SHP77 (cell line): ENCODE measurements at regions not wholly inside any gene's neighbourhood (a gene's known extent, or its start where the extent isn't known, plus 50 kb on each side); places are given as distances from the start of the nearest gene placed in this dataset.
"Not testable (repeated sequence)": the region's sequence is repeated elsewhere in the genome, so short reads cannot be mapped to it uniquely, and the experiment has no call there.

ENCODE experiments used
- DNase-seq, 2 experiments: peaks; one replicate each; lab custom pipeline; 2025; lab: John Stamatoyannopoulos, UW

GRCh38 chr1:101420406-101420805, 183.6 kb downstream of the S1PR1 start:
- no peak for DNase-seq

- not testable (repeated sequence) for DNase-seq
Observed at GRCh38 chr1:101428083-101428482, 191.3 kb downstream of the S1PR1 start.

DNA sequence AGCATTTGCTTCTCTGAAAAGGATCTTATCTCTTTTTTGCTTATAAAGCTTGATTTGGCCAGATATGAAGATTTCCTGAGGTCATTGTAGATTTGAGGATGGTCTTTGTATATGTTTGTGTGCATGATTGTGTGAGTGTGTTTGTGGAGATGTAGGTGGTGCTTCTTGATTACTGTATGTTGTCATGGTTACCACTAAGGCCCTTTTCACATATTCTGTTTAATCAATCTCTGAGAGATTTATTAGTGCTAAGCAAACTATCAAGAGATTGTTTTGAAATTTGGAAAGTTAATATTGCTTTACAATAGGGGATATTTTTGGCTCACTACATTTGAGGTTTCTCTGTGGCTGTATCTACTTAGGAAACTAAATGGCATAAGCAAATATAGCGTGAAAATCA, 191.7 kb downstream of the S1PR1 start:
- DNase-seq: no peak

DNA sequence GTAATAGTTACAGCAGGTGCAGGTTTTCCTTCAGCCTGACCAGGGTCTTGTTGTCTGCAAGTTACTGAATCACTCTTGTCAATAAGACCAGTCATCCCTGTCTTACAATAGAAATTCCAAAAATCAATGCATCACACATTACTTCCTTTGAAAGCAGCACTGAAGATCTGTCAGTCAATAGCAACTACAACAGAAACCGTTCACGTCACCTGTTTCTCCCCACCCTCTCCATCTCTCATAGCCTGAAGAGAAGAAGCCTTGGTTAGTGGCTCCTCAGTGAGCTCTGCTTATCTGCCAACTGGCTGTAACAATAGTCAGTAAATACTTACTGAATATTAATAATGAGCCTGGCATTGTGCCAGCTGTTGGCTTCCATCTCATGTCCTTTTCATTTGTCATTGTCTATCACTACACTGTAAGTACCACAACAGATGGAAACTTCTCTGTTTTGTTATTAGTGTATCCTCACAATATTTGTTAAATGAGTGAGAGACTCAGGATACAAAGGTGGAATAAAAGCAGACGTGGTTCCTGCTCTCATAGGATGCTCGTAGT, 195.2 kb downstream of the S1PR1 start:
- no peak for DNase-seq

DNA sequence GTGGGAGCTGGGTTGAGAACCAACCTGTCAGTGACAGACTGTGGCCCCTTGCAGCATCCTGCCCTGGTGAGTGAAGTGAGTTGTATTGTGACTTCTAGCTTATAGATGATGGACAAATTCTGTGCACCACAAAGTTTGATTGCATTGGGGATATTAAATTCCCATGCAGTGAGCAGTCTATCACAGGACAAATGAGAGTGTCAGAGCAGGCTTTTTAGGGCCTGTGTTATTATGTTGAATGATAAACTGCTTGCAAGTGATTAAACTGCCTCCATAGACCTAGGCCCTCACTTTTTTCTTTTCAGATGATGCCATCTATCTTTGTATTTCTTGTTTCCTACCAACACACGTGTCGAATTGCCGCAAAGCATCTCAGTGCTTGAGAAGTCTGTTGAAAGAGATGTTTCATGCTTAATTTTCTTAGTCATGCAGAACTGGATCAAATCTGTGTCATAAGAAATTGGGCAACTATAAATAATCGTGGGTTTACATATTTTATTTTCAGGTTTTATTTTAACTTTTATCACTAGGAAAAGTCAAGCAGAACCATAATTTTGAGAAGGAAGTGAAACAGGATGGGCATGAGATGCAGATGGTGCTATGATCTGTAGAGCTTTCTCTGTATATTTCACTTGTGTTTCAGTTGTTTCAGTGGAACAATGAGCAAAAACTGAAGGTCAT, 199.2 kb downstream of the S1PR1 start:
- DNase-seq: no peak

- no peak for DNase-seq
Observed at GRCh38 chr1:101437800-101438199, 201.0 kb downstream of the S1PR1 start.

GRCh38 chr1:101438359-101438758, 201.5 kb downstream of the S1PR1 start:
- DNase-seq: no peak

DNA sequence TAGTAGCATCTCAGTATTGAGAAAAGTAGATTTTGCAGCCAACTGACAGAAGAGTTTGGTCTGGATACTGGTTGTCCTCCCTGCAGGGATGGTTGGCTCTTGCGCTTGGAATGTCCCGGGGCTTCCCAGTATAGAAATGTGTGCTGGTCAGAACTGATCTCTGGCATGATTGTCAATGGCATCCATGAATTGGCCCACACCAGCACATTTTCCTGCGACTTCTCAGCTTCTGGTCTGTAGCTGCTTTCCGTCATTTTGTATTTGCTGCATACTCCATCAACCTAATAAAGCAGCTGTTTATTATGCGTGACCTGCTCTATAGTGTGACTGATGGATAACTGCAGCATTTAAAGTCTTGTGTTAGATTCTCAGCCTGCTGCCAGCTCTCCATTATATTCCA, 203.7 kb downstream of the S1PR1 start:
- no peak for DNase-seq

DNA sequence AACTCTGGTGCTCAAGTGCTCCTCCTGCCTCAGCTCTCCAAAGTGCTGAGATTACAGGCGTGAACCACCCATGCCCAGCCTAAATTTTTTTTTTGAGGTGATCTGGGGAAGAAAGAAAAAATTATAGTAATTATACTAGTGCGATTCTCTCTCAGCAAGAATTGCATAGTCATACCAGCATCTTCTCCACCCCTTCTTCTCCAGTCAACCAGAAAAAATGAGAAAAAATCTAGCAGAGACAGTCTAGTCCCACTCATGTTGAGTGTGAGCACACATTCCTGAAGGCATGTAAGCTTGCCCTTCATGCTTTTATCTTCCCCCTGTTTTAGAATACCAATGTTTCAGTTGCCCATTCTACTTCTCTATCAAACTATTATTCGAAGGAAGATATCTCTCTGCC, 207.6 kb downstream of the S1PR1 start:
- DNase-seq: no peak

- no peak for DNase-seq
Observed at GRCh38 chr1:101444873-101445618, 208.2 kb downstream of the S1PR1 start.

DNA sequence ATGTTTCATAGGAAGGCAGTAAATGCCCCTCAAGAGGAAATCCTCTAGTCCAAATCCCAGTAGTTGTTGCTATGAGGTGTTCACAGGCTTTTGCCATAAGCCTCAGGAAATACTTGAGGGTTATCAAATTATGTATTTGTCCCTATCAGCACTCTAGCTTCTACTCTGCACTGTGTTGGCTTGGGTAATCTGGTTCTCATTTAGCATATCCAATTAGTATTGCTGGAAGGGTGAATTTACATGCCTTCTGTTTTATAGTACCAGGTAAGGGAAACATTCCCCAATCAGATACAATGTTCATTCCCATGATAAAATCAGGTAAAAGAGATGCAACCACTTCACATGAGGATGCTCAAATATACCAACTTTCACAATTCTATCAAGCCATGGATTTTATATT, 211.2 kb downstream of the S1PR1 start:
- no peak for DNase-seq

- not testable (repeated sequence) for DNase-seq
Observed at GRCh38 chr1:101450691-101451090, 213.9 kb downstream of the S1PR1 start.

DNA sequence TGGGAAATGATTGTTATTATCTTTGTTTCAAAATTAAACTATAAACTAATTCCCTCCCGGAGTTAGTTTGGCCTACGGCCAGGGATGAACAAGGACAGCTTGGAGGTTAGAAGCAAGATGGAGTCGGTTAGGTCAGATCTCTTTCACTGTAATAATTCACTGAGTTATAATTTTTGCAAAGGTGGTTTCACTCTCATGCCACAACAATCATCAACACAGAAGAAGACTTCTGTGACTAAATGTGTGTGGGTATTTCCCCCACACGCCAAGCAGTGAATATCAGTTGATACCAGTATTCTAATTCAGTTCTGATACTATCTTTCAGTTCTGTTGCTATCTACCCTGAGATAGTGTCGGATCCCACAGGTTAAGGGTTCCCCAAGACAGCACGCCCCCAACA, 215.1 kb downstream of the S1PR1 start:
- DNase-seq: no peak

DNA sequence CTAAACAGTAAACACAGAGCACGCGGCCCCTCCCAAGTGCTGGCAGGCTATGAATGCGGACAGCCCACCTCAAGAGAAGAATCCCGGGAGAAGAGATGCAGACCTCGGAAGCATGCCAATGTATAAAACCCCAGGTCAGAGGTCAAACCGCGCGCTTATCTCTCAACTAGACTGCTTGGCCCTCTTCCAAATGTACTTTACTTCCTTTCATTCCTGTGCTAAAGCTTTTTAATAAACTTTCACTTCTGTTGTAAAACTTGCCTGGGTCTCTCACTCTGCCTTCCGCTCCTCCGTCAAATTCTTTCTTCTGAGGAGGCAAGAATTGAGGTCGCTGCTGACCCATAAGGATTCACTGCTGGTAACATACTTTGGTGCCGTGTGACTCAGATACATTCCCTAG, 216.0 kb downstream of the S1PR1 start:
- DNase-seq: no peak

DNA sequence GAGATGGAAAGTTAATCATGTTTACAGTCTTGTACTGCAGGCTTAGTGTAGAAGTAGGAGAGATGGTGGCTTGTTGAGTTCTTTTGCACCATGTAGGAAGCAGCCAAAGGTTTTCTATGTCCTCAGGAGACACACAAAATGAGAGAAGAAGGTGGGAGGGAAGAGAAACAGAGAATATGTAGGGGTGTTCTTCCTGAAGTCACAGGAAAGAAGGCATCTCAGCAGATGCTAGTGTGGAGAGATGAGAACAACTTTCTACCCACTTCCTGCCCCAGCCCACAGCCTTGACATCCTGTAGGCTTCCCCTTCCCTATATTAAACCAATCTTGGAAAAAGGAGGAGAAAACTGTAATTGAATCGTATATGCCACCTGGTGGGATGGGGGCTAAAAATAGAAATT, 217.0 kb downstream of the S1PR1 start:
- no peak for DNase-seq

DNA sequence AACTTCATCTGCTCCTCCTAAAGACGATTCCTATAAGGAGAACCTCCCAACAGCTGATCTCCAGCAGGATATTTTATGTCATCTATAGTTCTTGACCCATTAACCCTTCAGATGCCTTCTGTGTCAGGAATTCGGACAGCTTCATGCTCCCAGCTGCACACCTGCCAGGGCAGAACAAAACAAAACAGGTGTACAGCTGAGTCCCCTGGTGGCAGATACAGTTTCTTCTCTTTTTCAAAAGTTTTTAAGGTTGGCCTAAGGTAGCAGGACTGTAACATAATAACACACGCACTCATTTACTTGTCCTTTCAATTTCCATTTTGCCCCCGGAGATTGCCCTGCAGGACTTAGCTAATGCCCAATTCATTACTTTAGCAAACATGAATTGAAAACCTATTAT, 218.3 kb downstream of the S1PR1 start:
- DNase-seq: no peak

- no peak for DNase-seq
Observed at GRCh38 chr1:101460739-101461138, 223.9 kb downstream of the S1PR1 start.

DNA sequence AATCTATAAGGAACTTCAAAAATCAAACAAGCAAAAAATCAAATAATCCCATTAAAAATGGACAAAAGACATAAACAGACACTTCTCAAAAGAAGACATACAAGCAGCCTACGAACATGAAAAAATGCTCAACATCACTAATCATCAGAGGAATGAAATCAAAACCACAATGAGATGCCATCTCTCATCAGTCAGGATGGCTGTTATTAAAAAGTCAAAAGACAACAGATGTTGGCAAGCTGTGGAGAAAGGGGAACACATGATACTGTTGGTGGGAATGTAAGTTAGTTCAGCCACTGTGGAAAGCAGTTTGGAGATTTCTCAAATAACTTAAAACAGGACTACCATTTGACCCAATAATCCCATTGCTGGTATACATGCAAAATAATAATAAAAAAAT, 226.4 kb downstream of the S1PR1 start:
- DNase-seq: no peak

- DNase-seq: no peak
Observed at GRCh38 chr1:101465941-101466340, 229.1 kb downstream of the S1PR1 start.

GRCh38 chr1:101474039-101474665, 237.3 kb downstream of the S1PR1 start:
- DNase-seq: peak in 1 of 2 experiments; percentile 25

- no peak for DNase-seq
Observed at GRCh38 chr1:101476541-101476940, 239.7 kb downstream of the S1PR1 start.

- DNase-seq: no peak
Observed at GRCh38 chr1:101479945-101480344, 243.1 kb downstream of the S1PR1 start.

GRCh38 chr1:101482306-101482705, 245.5 kb downstream of the S1PR1 start:
- DNase-seq: no peak
